CD4-positive, alpha-beta T cell treated with Interleukin-21 for 1 hour (primary cell): ENCODE measurements at regions not wholly inside any gene's neighbourhood (a gene's known extent, or its start where the extent isn't known, plus 50 kb on each side); places are given as distances from the start of the nearest gene placed in this dataset.

Experiments used
- DNase-seq: peaks from one replicate; pipeline ENCODE4 v3.0.0-alpha.2; 2020

GRCh38 chr3:99365396-99365795, 273.0 kb upstream of the COL8A1 start:
- no peak for DNase-seq

GRCh38 chr3:99357131-99357530, 281.3 kb upstream of the COL8A1 start:
- no peak for DNase-seq

GRCh38 chr3:99356696-99357095, 281.7 kb upstream of the COL8A1 start:
- DNase-seq: no peak

- no peak for DNase-seq
Measured at GRCh38 chr3:99355465-99355864, 282.9 kb upstream of the COL8A1 start.

GRCh38 chr3:99352811-99353210, 285.6 kb upstream of the COL8A1 start:
- DNase-seq: no peak

GRCh38 chr3:99351122-99351521, 287.3 kb upstream of the COL8A1 start:
- DNase-seq: no peak

GRCh38 chr3:99348451-99348850, 289.9 kb upstream of the COL8A1 start:
- DNase-seq: no peak

GRCh38 chr3:99344216-99344615, 294.2 kb upstream of the COL8A1 start:
- DNase-seq: no peak

- no peak for DNase-seq
Measured at GRCh38 chr3:99342383-99342782, 296.0 kb upstream of the COL8A1 start.

GRCh38 chr3:99339222-99339621, 299.2 kb upstream of the COL8A1 start:
- DNase-seq: no peak

- no peak for DNase-seq
Measured at GRCh38 chr3:99332718-99333117, 305.7 kb upstream of the COL8A1 start.

- no peak for DNase-seq
Measured at GRCh38 chr3:99332276-99332675, 306.1 kb upstream of the COL8A1 start.

GRCh38 chr3:99330924-99331532, 307.4 kb upstream of the COL8A1 start:
- no peak for DNase-seq

GRCh38 chr3:99330281-99330680, 308.1 kb upstream of the COL8A1 start:
- DNase-seq: no peak

- DNase-seq: no peak
Measured at GRCh38 chr3:99325402-99325801, 313.0 kb upstream of the COL8A1 start.

- DNase-seq: no peak
Measured at GRCh38 chr3:99324636-99325203, 313.7 kb upstream of the COL8A1 start.

- no peak for DNase-seq
Measured at GRCh38 chr3:99323940-99324339, 314.5 kb upstream of the COL8A1 start.

- DNase-seq: no peak
Measured at GRCh38 chr3:99322551-99322950, 315.8 kb upstream of the COL8A1 start.

- no peak for DNase-seq
Measured at GRCh38 chr3:99321261-99321660, 317.1 kb upstream of the COL8A1 start.

GRCh38 chr3:99319961-99320360, 318.4 kb upstream of the COL8A1 start:
- no peak for DNase-seq

GRCh38 chr3:99319450-99319849, 318.9 kb upstream of the COL8A1 start:
- DNase-seq: no peak

GRCh38 chr3:99317201-99317600, 321.2 kb upstream of the COL8A1 start:
- DNase-seq: no peak

- DNase-seq: no peak
Measured at GRCh38 chr3:99315896-99316295, 322.5 kb upstream of the COL8A1 start.

GRCh38 chr3:99313485-99313884, 324.9 kb upstream of the COL8A1 start:
- no peak for DNase-seq

GRCh38 chr3:99298661-99299060, 339.7 kb upstream of the COL8A1 start:
- no peak for DNase-seq
